ENCODE measurements at regions not wholly inside any gene's neighbourhood (a gene's known extent, or its start where the extent isn't known, plus 50 kb on each side); places are given as distances from the start of the nearest gene placed in this dataset.

- no peaks in the 10 kb centered on the region for H3K79me2 ChIP-seq (ENCODE audit: insufficient read depth, low read length)
- no peak overlapping the region for H3K14ac ChIP-seq (ENCODE audit: insufficient read depth, low read length)
- H3K56ac ChIP-seq (ENCODE audit: insufficient read length, low read depth, low read length): no peak overlapping the region
- no peak overlapping the region for H3K4me3 Mint-ChIP-seq
- no peak overlapping the region for H3K27ac ChIP-seq (ENCODE audit: insufficient read length, low read depth, low read length)
- H4K5ac ChIP-seq (ENCODE audit: insufficient read length, low read depth, low read length): no peak overlapping the region
- no peak overlapping the region for H2BK20ac ChIP-seq (ENCODE audit: low read depth, low read length, poor library complexity, severe bottlenecking)
- no peaks in the 10 kb centered on the region for H3K27me3 Mint-ChIP-seq (ENCODE audit: low read depth)
- no peak overlapping the region for H4K91ac ChIP-seq (ENCODE audit: insufficient read length, low read depth, low read length)
- H3K9me3 Mint-ChIP-seq: no peaks in the 10 kb centered on the region
- WGBS (ENCODE audit: extremely low coverage, insufficient read length, low lambda C conversion rate): no CpG with 5 or more reads among the region's 3 CpGs
- H4K20me1 ChIP-seq (ENCODE audit: control insufficient read depth, insufficient read depth, insufficient read length): no peaks in the 10 kb centered on the region
- no peak overlapping the region for H2AFZ ChIP-seq (ENCODE audit: low read length)
- H4K8ac ChIP-seq (replicated peaks; ENCODE audit: insufficient read length, low read depth, low read length): no peak overlapping the region
- no peak overlapping the region for H2BK15ac ChIP-seq (ENCODE audit: low read depth, low read length)
- H3K79me1 ChIP-seq (ENCODE audit: insufficient read depth, low read depth, low read length, poor library complexity, severe bottlenecking): no peaks in the 10 kb centered on the region
- H3K9ac ChIP-seq (ENCODE audit: extremely low read depth, insufficient read length, low read length): no peak overlapping the region
- H3K4ac ChIP-seq (ENCODE audit: low read depth, low read length): no peak overlapping the region
- H3K4me1 Mint-ChIP-seq: peaks cover 13 to 24% of the 10 kb centered on the region in 2 experiments
- H3K4me2 ChIP-seq (ENCODE audit: insufficient read depth, insufficient read length, low read length): no peak overlapping the region
- no peak overlapping the region for H3K18ac ChIP-seq (ENCODE audit: insufficient read length, low read depth, low read length)
- no peaks in the 10 kb centered on the region for H3K27me3 ChIP-seq (ENCODE audit: insufficient read depth, low read length)
- no peak overlapping the region for H3K23ac ChIP-seq (ENCODE audit: insufficient read length, low read depth, low read length)
- H3K9me3 ChIP-seq (ENCODE audit: control insufficient read depth, low read depth, low read length): no peaks in the 10 kb centered on the region
- no peaks in the 10 kb centered on the region for H3K23me2 ChIP-seq (ENCODE audit: insufficient read length, low read depth, low read length, poor library complexity, severe bottlenecking)
- no peak overlapping the region for H2AK5ac ChIP-seq (ENCODE audit: insufficient read length, low read length)
- no peaks in the 10 kb centered on the region for H3K36me3 Mint-ChIP-seq (ENCODE audit: insufficient read depth in 1 of 3, low read depth in 3 of 3)
- TF ChIP-seq CTCF (conservative IDR thresholded peaks at IDR 0.05): no peak
- no peak overlapping the region for H2BK12ac ChIP-seq (ENCODE audit: insufficient read length, low read depth, low read length)
- DNase-seq: no peak
- no peak overlapping the region for H2BK5ac ChIP-seq (ENCODE audit: insufficient read length, low read length)
- H3T11ph ChIP-seq (ENCODE audit: low read length): no peak overlapping the region
- peaks cover 3% of the 10 kb centered on the region; the same call in 1 of the 2 replicates for H3K4me1 ChIP-seq (ENCODE audit: insufficient read depth, low read length)
- H3K27ac Mint-ChIP-seq: no peak overlapping the region
- no peak overlapping the region for H2BK120ac ChIP-seq (ENCODE audit: low read depth, low read length, poor library complexity, severe bottlenecking)
These were observed 88.0 kb upstream of the FRY start for GRCh38 chr13:31943591-31943990.
